Esophagus squamous epithelium (tissue), 5 donors: ENCODE measurements at regions not wholly inside any gene's neighbourhood (a gene's known extent, or its start where the extent isn't known, plus 50 kb on each side); places are given as distances from the start of the nearest gene placed in this dataset.
"Not testable (repeated sequence)": the region's sequence is repeated elsewhere in the genome, so short reads cannot be mapped to it uniquely, and the experiment has no call there.

Experiments
- DNase-seq: peaks from one replicate; lab custom pipeline; 2025; lab: John Stamatoyannopoulos, UW
- H3K27ac ChIP-seq, 4 donors: fragments of 200-600 bp; sonication (generic); one replicate each; pipeline ENCODE4 v1.5.1; 2016 to 2019; ENCODE audit warnings: mild to moderate bottlenecking in 1 of 4
- H3K27me3 ChIP-seq, 4 donors: fragments of 200-600 bp; sonication (generic); 1 replicate in 3 of 4; 2 replicates in 1 of 4; pipeline versions ENCODE4 v1.5.1 to v1.6.0; 2017 to 2021; ENCODE audit warnings: antibody characterized with exemption in 1 of 4
- H3K36me3 ChIP-seq, 3 donors: fragments of 200-600 bp; sonication (generic); one replicate each; pipeline ENCODE4 v1.5.1; 2016 to 2019
- H3K4me1 ChIP-seq, 3 donors: fragments of 200-600 bp; sonication (generic); one replicate each; pipeline ENCODE4 v1.5.1; 2017 to 2019
- H3K4me3 ChIP-seq, 4 donors: fragments of 200-600 bp; sonication (generic); 1 replicate in 3 of 4; 2 replicates in 1 of 4; pipeline ENCODE4 v1.5.1; 2016 to 2019; ENCODE audit warnings: mild to moderate bottlenecking in 2 of 4, moderate library complexity in 1 of 4
- H3K9me3 ChIP-seq, 3 donors: fragments of 200-600 bp; sonication (generic); one replicate each; pipeline ENCODE4 v1.5.1; 2016 to 2019
- CTCF ChIP-seq, 6 experiments: fragments of 450-650 bp in 4 of 6; fragments of 200-600 bp in 2 of 6; sonication (generic) in 2 of 6; IDR thresholded peaks; one replicate each; pipeline ENCODE4 v1.5.1; 2016 to 2019; ENCODE audit warnings: antibody characterized with exemption in 6 of 6, mild to moderate bottlenecking in 4 of 6, moderate library complexity in 4 of 6
- POLR2A ChIP-seq, 4 donors: fragments of 450-650 bp; IDR thresholded peaks; one replicate each; pipeline ENCODE4 v1.6.1; 2017; ENCODE audit warnings: antibody characterized with exemption in 4 of 4, mild to moderate bottlenecking in 4 of 4, moderate library complexity in 3 of 4
- WGBS, 2 donors: methylation state at CpG; one replicate each; pipeline ENCODE4 v1.1.5; 2018; 5-methylcytosine and 5-hydroxymethylcytosine counted together
- intact Hi-C: fragments of 100-400 bp; cut with DNase I; formaldehyde crosslinking; loops from one replicate; pipeline ENCODE4 v1.15.0; 2022
- donor health status: DM: yes; HTN: yes; CAD: no.

DNA sequence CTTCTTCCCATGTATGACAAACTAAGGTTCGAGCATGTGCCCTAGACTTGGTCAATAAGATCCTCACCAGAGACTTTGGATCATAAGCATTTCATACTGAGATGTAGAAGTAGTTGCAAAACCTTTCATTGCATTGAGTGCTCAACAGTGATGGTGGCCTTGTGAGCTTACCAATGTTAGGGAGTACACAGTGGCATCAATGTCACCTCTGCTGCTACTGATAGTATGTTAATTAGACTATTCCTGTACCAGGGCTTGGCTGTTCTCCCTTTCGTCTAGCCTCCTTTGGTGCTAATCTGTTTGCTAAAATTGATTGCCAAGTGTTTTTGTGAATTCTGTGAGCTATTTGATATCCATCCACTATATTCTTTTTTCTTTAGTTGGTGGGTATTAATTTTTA lies 264.5 kb upstream of the SEMA3C start:
- H3K9me3 ChIP-seq = peaks cover 0 to 4% (median 0%) of the 10 kb centered on the region in 3 donors
- TF ChIP-seq CTCF (IDR thresholded peaks at IDR 0.05) (no peak), POLR2A (IDR thresholded peaks at IDR 0.05) (no peak)
- H3K36me3 ChIP-seq = no peaks in the 10 kb centered on the region
- no peak for DNase-seq
- 55 to 65% methylated on average over 2 of the region's 2 CpGs for WGBS, 2 donors
- no peak overlapping the region for H3K4me3 ChIP-seq
- H3K4me1 ChIP-seq = peaks cover 0 to 11% (median 0%) of the 10 kb centered on the region in 3 donors
- H3K27ac ChIP-seq = no peak overlapping the region
- intact Hi-C loops = no loop called here
- no peaks in the 10 kb centered on the region for H3K27me3 ChIP-seq

DNA sequence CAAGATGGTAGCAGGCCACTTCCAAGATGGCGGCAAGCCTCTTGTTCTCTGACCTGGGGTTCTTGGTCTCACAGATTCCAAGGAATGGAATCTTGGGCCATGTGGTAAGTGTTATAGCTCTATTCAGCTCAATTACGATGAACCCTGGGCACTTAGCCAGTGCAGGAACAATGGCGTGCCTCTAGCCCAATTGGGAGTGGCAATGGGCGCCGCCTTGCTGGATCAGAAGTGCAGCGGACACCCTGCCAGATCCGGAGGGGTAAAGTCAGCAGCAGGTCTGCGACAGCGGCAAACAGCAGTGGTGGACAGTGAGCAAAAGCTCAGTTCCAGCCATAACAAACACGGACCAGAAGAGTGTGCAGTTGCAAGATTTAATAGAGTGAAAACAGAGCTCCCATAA lies 263.2 kb upstream of the SEMA3C start:
- intact Hi-C loops, DNase-seq: not testable (repeated sequence)

DNA sequence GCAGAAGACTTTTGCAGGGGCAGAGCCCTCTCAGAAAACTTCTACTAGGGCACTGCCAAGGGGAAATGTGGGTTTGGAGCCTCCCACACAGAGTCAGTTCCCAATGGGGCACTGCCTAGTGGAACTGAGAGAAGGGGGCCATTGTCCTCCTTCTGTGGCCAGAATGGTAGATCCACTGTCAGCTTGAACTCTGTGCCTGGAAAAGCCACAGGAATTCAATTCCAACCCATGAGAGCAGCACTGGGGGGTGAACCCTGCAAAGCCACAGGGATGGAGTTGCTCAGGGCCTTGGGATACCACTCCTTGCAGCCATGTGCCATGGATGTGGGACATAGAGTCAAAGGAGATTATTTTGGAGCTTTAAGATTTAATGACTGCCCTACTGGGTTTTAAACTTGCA lies 262.2 kb upstream of the SEMA3C start:
- intact Hi-C loops = no loop called here
- DNase-seq = no peak
- H3K27ac ChIP-seq = no peak overlapping the region

More for the DNA sequence above, 263.2 kb upstream of the SEMA3C start:
- H3K36me3 ChIP-seq, H3K4me3 ChIP-seq, H3K27me3 ChIP-seq, H3K9me3 ChIP-seq: not testable (repeated sequence)
- peak overlapping the region in 1 of 4 donors; percentile 30 for H3K27ac ChIP-seq
- 78 to 84% methylated on average over 3 to 4 of the region's 10 CpGs for WGBS, 2 donors
- peaks cover 0 to 11% (median 0%) of the 10 kb centered on the region in 3 donors for H3K4me1 ChIP-seq

GRCh38 chr7:81180573-81180972 lies 261.7 kb upstream of the SEMA3C start:
- Histone ChIP-seq H3K27ac (no peak overlapping the region), H3K27me3 (no peaks in the 10 kb centered on the region), H3K4me3 (no peak overlapping the region), H3K9me3 (peaks cover 0 to 4% (median 0%) of the 10 kb centered on the region in 3 donors), H3K4me1 (peaks cover 0 to 20% (median 0%) of the 10 kb centered on the region in 3 donors), H3K36me3 (no peaks in the 10 kb centered on the region)
- WGBS, 2 donors = 100% methylated on average over 2 of the region's 2 CpGs
- intact Hi-C loops = no loop called here
- no peak for DNase-seq
- TF ChIP-seq POLR2A (IDR thresholded peaks at IDR 0.05) (no peak), CTCF (IDR thresholded peaks at IDR 0.05) (no peak)

More for the DNA sequence above, 262.2 kb upstream of the SEMA3C start:
- Histone ChIP-seq H3K4me1 (peaks cover 0 to 15% (median 0%) of the 10 kb centered on the region in 3 donors), H3K9me3 (peaks cover 0 to 4% (median 0%) of the 10 kb centered on the region in 3 donors), H3K36me3 (no peaks in the 10 kb centered on the region), H3K4me3 (no peak overlapping the region), H3K27me3 (no peaks in the 10 kb centered on the region)
- TF ChIP-seq POLR2A (IDR thresholded peaks at IDR 0.05) (no peak), CTCF (IDR thresholded peaks at IDR 0.05) (no peak)

DNA sequence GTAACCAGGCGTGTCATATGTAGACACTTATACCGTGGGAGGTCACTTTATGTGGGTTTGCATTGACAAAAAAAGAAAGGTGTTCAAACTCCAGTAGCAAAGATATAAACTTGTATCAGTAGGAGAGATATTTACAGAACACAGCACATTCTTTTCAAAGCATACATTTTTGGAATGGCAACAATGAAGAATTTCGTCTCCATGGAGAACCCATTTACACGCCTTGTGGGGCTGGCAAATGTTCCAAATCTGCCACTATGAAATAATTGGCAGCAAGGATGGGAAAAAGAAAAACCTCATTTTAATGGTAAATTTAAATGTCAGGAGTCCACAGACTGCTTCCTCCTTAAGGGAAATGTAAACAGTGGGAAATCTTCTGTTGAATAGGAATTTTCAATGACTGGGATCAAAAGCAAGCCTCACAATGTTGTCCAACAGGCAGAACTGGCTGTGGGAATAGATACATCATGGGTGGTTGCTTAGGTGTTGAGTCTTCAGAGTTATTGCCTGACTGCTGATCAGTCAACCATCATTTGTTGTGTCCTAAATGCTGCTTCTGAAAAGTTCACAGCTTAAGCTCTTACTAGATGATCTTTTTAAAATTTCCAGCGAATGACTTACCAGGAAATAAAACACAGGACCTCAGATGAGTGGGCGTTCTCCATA lies 256.6 kb upstream of the SEMA3C start:
- Histone ChIP-seq H3K4me3 (no peak overlapping the region), H3K4me1 (peaks cover 0 to 30% (median 8%) of the 10 kb centered on the region in 3 donors), H3K27ac (peak overlapping the region in 1 of 4 donors; percentile 33), H3K9me3 (no peaks in the 10 kb centered on the region), H3K36me3 (no peaks in the 10 kb centered on the region), H3K27me3 (no peaks in the 10 kb centered on the region)
- intact Hi-C loops = no loop called here
- 27 to 46% methylated on average over 6 of the region's 6 CpGs for WGBS, 2 donors
- DNase-seq = no peak
- TF ChIP-seq CTCF (IDR thresholded peaks at IDR 0.05) = no peak
- no peak for TF ChIP-seq POLR2A (IDR thresholded peaks at IDR 0.05)
